Stimulated activated CD8-positive, alpha-beta memory T cell treated with anti-CD3 and anti-CD28 coated beads, Interleukin-4, amount 100 ng/mL, for 1 hour (primary cell): ENCODE measurements at regions not wholly inside any gene's neighbourhood (a gene's known extent, or its start where the extent isn't known, plus 50 kb on each side); places are given as distances from the start of the nearest gene placed in this dataset.

Experiments used
- DNase-seq, 2 donors: peaks; one replicate each; pipeline ENCODE4 v3.0.0-alpha.2; 2020; ENCODE audit warnings: low read depth in 2 of 2, low spot score in 1 of 2

- no peak for DNase-seq
These were observed 301.7 kb upstream of the KAZN start for GRCh38 chr1:14296795-14297194.

- DNase-seq, result no peak
These were observed 301.1 kb upstream of the KAZN start for GRCh38 chr1:14297356-14297755.

GRCh38 chr1:14298806-14299205 is 299.7 kb upstream of the KAZN start:
- DNase-seq, result no peak

- DNase-seq, result no peak
These were observed 297.3 kb upstream of the KAZN start for GRCh38 chr1:14300991-14301703.

- DNase-seq, result no peak
These were observed 296.8 kb upstream of the KAZN start for GRCh38 chr1:14301704-14302024.

GRCh38 chr1:14302025-14302424 is 296.5 kb upstream of the KAZN start:
- DNase-seq, result no peak

GRCh38 chr1:14303011-14303410 is 295.5 kb upstream of the KAZN start:
- DNase-seq, result no peak

- DNase-seq, result no peak
These were observed 294.1 kb upstream of the KAZN start for GRCh38 chr1:14304381-14304865.

GRCh38 chr1:14308460-14308859 is 290.0 kb upstream of the KAZN start:
- no peak for DNase-seq

- no peak for DNase-seq
These were observed 288.5 kb upstream of the KAZN start for GRCh38 chr1:14309984-14310383.

GRCh38 chr1:14310476-14310875 is 288.0 kb upstream of the KAZN start:
- DNase-seq, result no peak

GRCh38 chr1:14313731-14314431 is 284.6 kb upstream of the KAZN start:
- DNase-seq, result no peak

- DNase-seq, result no peak
These were observed 279.7 kb upstream of the KAZN start for GRCh38 chr1:14318830-14319229.

GRCh38 chr1:14320518-14320917 is 278.0 kb upstream of the KAZN start:
- DNase-seq, result no peak

- no peak for DNase-seq
These were observed 277.5 kb upstream of the KAZN start for GRCh38 chr1:14320986-14321385.

GRCh38 chr1:14321422-14321821 is 277.1 kb upstream of the KAZN start:
- no peak for DNase-seq

- DNase-seq, result no peak
These were observed 274.8 kb upstream of the KAZN start for GRCh38 chr1:14323568-14324247.

GRCh38 chr1:14324248-14324630 is 274.2 kb upstream of the KAZN start:
- DNase-seq, result no peak

GRCh38 chr1:14326857-14327256 is 271.6 kb upstream of the KAZN start:
- no peak for DNase-seq

- DNase-seq, result no peak
These were observed 269.8 kb upstream of the KAZN start for GRCh38 chr1:14328685-14329084.

- DNase-seq, result no peak
These were observed 266.3 kb upstream of the KAZN start for GRCh38 chr1:14332158-14332557.
